Neural cell (in vitro differentiated cells): ENCODE measurements at regions not wholly inside any gene's neighbourhood (a gene's known extent, or its start where the extent isn't known, plus 50 kb on each side); places are given as distances from the start of the nearest gene placed in this dataset.

Experiments used
- CTCF ChIP-seq: fragments of 450-650 bp; IDR thresholded peaks from 2 replicates; pipeline ENCODE4 v1.5.1; 2014; ENCODE audit warnings: antibody characterized with exemption, mild to moderate bottlenecking, moderate library complexity; ENCODE audit not compliant: poor library complexity, severe bottlenecking
- EP300 ChIP-seq: fragments of 450-650 bp; conservative IDR thresholded peaks from 2 replicates; pipeline ENCODE4 v1.6.1; 2014; ENCODE audit warnings: antibody characterized with exemption, mild to moderate bottlenecking, moderate library complexity; ENCODE audit not compliant: poor library complexity, severe bottlenecking
- EZH2 ChIP-seq: fragments of 200-600, 300-800 bp; shearing (Covaris generic), sonication (generic); IDR thresholded peaks from 2 replicates; pipeline ENCODE4 v1.6.1; 2014; ENCODE audit warnings: antibody characterized with exemption, low read length, borderline replicate concordance, mild to moderate bottlenecking; ENCODE audit not compliant: insufficient read depth, poor library complexity, severe bottlenecking
- MXI1 ChIP-seq: fragments of 450-650 bp; conservative IDR thresholded peaks from 2 replicates; pipeline ENCODE4 v1.6.1; 2014; ENCODE audit warnings: antibody characterized with exemption, mild to moderate bottlenecking; ENCODE audit not compliant: poor library complexity, severe bottlenecking
- POLR2AphosphoS5 ChIP-seq: IDR thresholded peaks from 2 replicates; pipeline ENCODE4 v1.6.1; 2012
- REST ChIP-seq: IDR thresholded peaks from 2 replicates; pipeline ENCODE4 v1.6.1; 2012; ENCODE audit warnings: borderline replicate concordance
- SMC3 ChIP-seq: fragments of 450-650 bp; conservative IDR thresholded peaks from 2 replicates; pipeline ENCODE4 v1.6.1; 2014; ENCODE audit warnings: antibody characterized with exemption, mild to moderate bottlenecking, moderate library complexity; ENCODE audit not compliant: poor library complexity
- TAF1 ChIP-seq: IDR thresholded peaks from 2 replicates; pipeline ENCODE4 v1.6.1; 2012; ENCODE audit warnings: low read depth

GRCh38 chr2:138333121-138333520, 168.4 kb upstream of the SPOPL start:
- TF ChIP-seq EZH2: no peak
- TF ChIP-seq REST: no peak
- no peak for TF ChIP-seq CTCF
- no peak for TF ChIP-seq MXI1
- TF ChIP-seq EP300: no peak
- TF ChIP-seq POLR2AphosphoS5: no peak
- no peak for TF ChIP-seq TAF1
- TF ChIP-seq SMC3: no peak
